Neuron (in vitro differentiated cells): ENCODE measurements at regions not wholly inside any gene's neighbourhood (a gene's known extent, or its start where the extent isn't known, plus 50 kb on each side); places are given as distances from the start of the nearest gene placed in this dataset.
"Not testable (repeated sequence)": the region's sequence is repeated elsewhere in the genome, so short reads cannot be mapped to it uniquely, and the experiment has no call there.

Experiments
- H2AFZ ChIP-seq: one replicate; pipeline ENCODE4 v1.6.1; 2013; ENCODE audit warnings: low read depth, mild to moderate bottlenecking, inconsistent platforms, low read length, moderate library complexity
- H3K27me3 ChIP-seq: one replicate; pipeline ENCODE4 v1.6.1; 2013; ENCODE audit warnings: low read length; ENCODE audit not compliant: insufficient read depth
- H3K36me3 ChIP-seq: one replicate; pipeline ENCODE4 v1.6.1; 2013; ENCODE audit warnings: low read length; ENCODE audit not compliant: insufficient read depth
- H3K4me1 ChIP-seq: one replicate; pipeline ENCODE4 v1.6.1; 2013; ENCODE audit warnings: low read length; ENCODE audit not compliant: insufficient read depth
- H3K4me3 ChIP-seq: 2 replicates; pipeline ENCODE4 v1.5.1; 2013; ENCODE audit warnings: mild to moderate bottlenecking, low read length, moderate library complexity
- H3K9me3 ChIP-seq: one replicate; pipeline ENCODE4 v1.6.1; 2013; ENCODE audit warnings: low read length

- no peaks in the 10 kb centered on the region for H3K4me1 ChIP-seq
- H3K36me3 ChIP-seq = no peaks in the 10 kb centered on the region
- H3K4me3 ChIP-seq = no peak overlapping the region
- H3K9me3 ChIP-seq = no peaks in the 10 kb centered on the region
- no peak overlapping the region for H2AFZ ChIP-seq
- H3K27me3 ChIP-seq = no peaks in the 10 kb centered on the region
Measured at GRCh38 chr11:91272089-91272488, 952.5 kb upstream of the FAT3 start.

GRCh38 chr11:91268512-91269295 is 955.9 kb upstream of the FAT3 start:
- not testable (repeated sequence) for H2AFZ ChIP-seq, H3K36me3 ChIP-seq, H3K9me3 ChIP-seq, H3K4me3 ChIP-seq, H3K4me1 ChIP-seq, H3K27me3 ChIP-seq

GRCh38 chr11:91265946-91266345 is 958.7 kb upstream of the FAT3 start:
- H3K4me1 ChIP-seq = no peaks in the 10 kb centered on the region
- H3K36me3 ChIP-seq = no peaks in the 10 kb centered on the region
- no peaks in the 10 kb centered on the region for H3K9me3 ChIP-seq
- H3K27me3 ChIP-seq = no peaks in the 10 kb centered on the region
- H3K4me3 ChIP-seq = no peak overlapping the region
- H2AFZ ChIP-seq = no peak overlapping the region

GRCh38 chr11:91264481-91264880 is 960.1 kb upstream of the FAT3 start:
- Histone ChIP-seq H3K4me1 (no peaks in the 10 kb centered on the region), H3K36me3 (no peaks in the 10 kb centered on the region), H3K4me3 (no peak overlapping the region), H3K9me3 (no peaks in the 10 kb centered on the region), H2AFZ (no peak overlapping the region), H3K27me3 (no peaks in the 10 kb centered on the region)

- Histone ChIP-seq H3K4me3 (no peak overlapping the region), H3K4me1 (no peaks in the 10 kb centered on the region), H3K9me3 (no peaks in the 10 kb centered on the region), H3K36me3 (no peaks in the 10 kb centered on the region), H3K27me3 (no peaks in the 10 kb centered on the region), H2AFZ (no peak overlapping the region)
Measured at GRCh38 chr11:91263496-91264365, 960.9 kb upstream of the FAT3 start.

GRCh38 chr11:91261513-91261912 is 963.1 kb upstream of the FAT3 start:
- H3K27me3 ChIP-seq = no peaks in the 10 kb centered on the region
- H3K4me1 ChIP-seq = no peaks in the 10 kb centered on the region
- no peak overlapping the region for H2AFZ ChIP-seq
- no peaks in the 10 kb centered on the region for H3K36me3 ChIP-seq
- no peak overlapping the region for H3K4me3 ChIP-seq
- H3K9me3 ChIP-seq = no peaks in the 10 kb centered on the region

- H3K9me3 ChIP-seq = no peaks in the 10 kb centered on the region
- no peaks in the 10 kb centered on the region for H3K4me1 ChIP-seq
- no peak overlapping the region for H2AFZ ChIP-seq
- no peaks in the 10 kb centered on the region for H3K27me3 ChIP-seq
- H3K4me3 ChIP-seq = no peak overlapping the region
- no peaks in the 10 kb centered on the region for H3K36me3 ChIP-seq
Measured at GRCh38 chr11:91258876-91259275, 965.7 kb upstream of the FAT3 start.

- Histone ChIP-seq H3K4me3 (no peak overlapping the region), H2AFZ (no peak overlapping the region), H3K27me3 (no peaks in the 10 kb centered on the region), H3K4me1 (no peaks in the 10 kb centered on the region), H3K36me3 (no peaks in the 10 kb centered on the region), H3K9me3 (no peaks in the 10 kb centered on the region)
Measured at GRCh38 chr11:91257667-91258066, 967.0 kb upstream of the FAT3 start.

- no peaks in the 10 kb centered on the region for H3K27me3 ChIP-seq
- no peak overlapping the region for H3K4me3 ChIP-seq
- H2AFZ ChIP-seq = no peak overlapping the region
- no peaks in the 10 kb centered on the region for H3K4me1 ChIP-seq
- no peaks in the 10 kb centered on the region for H3K9me3 ChIP-seq
- no peaks in the 10 kb centered on the region for H3K36me3 ChIP-seq
Measured at GRCh38 chr11:91248199-91248807, 976.3 kb upstream of the FAT3 start.

- H3K27me3 ChIP-seq = no peaks in the 10 kb centered on the region
- no peaks in the 10 kb centered on the region for H3K9me3 ChIP-seq
- H3K4me1 ChIP-seq = no peaks in the 10 kb centered on the region
- H3K4me3 ChIP-seq = no peak overlapping the region
- no peak overlapping the region for H2AFZ ChIP-seq
- H3K36me3 ChIP-seq = no peaks in the 10 kb centered on the region
Measured at GRCh38 chr11:91247009-91247735, 977.4 kb upstream of the FAT3 start.

GRCh38 chr11:91244912-91245311 is 979.7 kb upstream of the FAT3 start:
- Histone ChIP-seq H3K36me3 (no peaks in the 10 kb centered on the region), H2AFZ (no peak overlapping the region), H3K27me3 (no peaks in the 10 kb centered on the region), H3K4me1 (no peaks in the 10 kb centered on the region), H3K9me3 (no peaks in the 10 kb centered on the region), H3K4me3 (no peak overlapping the region)

- no peaks in the 10 kb centered on the region for H3K36me3 ChIP-seq
- no peaks in the 10 kb centered on the region for H3K4me1 ChIP-seq
- no peak overlapping the region for H2AFZ ChIP-seq
- no peak overlapping the region for H3K4me3 ChIP-seq
- no peaks in the 10 kb centered on the region for H3K27me3 ChIP-seq
- no peaks in the 10 kb centered on the region for H3K9me3 ChIP-seq
Measured at GRCh38 chr11:91243630-91244029, 981.0 kb upstream of the FAT3 start.

- H3K4me1 ChIP-seq = no peaks in the 10 kb centered on the region
- no peaks in the 10 kb centered on the region for H3K27me3 ChIP-seq
- no peaks in the 10 kb centered on the region for H3K9me3 ChIP-seq
- no peak overlapping the region for H2AFZ ChIP-seq
- no peaks in the 10 kb centered on the region for H3K36me3 ChIP-seq
- H3K4me3 ChIP-seq = no peak overlapping the region
Measured at GRCh38 chr11:91243051-91243450, 981.6 kb upstream of the FAT3 start.
